ENCODE measurements at regions not wholly inside any gene's neighbourhood (a gene's known extent, or its start where the extent isn't known, plus 50 kb on each side); places are given as distances from the start of the nearest gene placed in this dataset.
"Not testable (repeated sequence)": the region's sequence is repeated elsewhere in the genome, so short reads cannot be mapped to it uniquely, and the experiment has no call there.

- H3K9ac ChIP-seq: no peak overlapping the region
- peaks cover 5% of the 10 kb centered on the region for H3K27me3 Mint-ChIP-seq (ENCODE audit: insufficient read depth, low read depth)
- no peaks in the 10 kb centered on the region for H3K36me3 Mint-ChIP-seq
- no peak overlapping the region for H3K27ac ChIP-seq
- H4K20me1 ChIP-seq (ENCODE audit: low read depth): no peaks in the 10 kb centered on the region
- peaks cover 3% of the 10 kb centered on the region for H3K4me1 ChIP-seq
- H2AFZ ChIP-seq (replicated peaks): no peak overlapping the region
- peaks cover 24% of the 10 kb centered on the region for H3K4me1 Mint-ChIP-seq
- no peaks in the 10 kb centered on the region for H3K9me3 Mint-ChIP-seq
- no peak overlapping the region for H3K4me3 Mint-ChIP-seq
- H3K27me3 ChIP-seq: no peaks in the 10 kb centered on the region
- H3K36me3 ChIP-seq: no peaks in the 10 kb centered on the region
- DNase-seq (ENCODE audit: low spot score): no peak
- peaks cover 2% of the 10 kb centered on the region for H3F3A ChIP-seq (ENCODE audit: low read depth)
- H3K9me3 ChIP-seq (ENCODE audit: low read depth): no peaks in the 10 kb centered on the region
- no peaks in the 10 kb centered on the region for H3K79me2 ChIP-seq (ENCODE audit: low read depth)
- H3K4me3 ChIP-seq: no peak overlapping the region
- no peak overlapping the region for H3K4me2 ChIP-seq
- H3K27ac Mint-ChIP-seq: no peak overlapping the region
- no peak for TF ChIP-seq CTCF (IDR thresholded peaks at IDR 0.05)
- TF ChIP-seq EZH2 (IDR thresholded peaks at IDR 0.05): no peak
- TF ChIP-seq EZH2phosphoT487 (IDR thresholded peaks at IDR 0.05): no peak
These were observed 575.8 kb upstream of the B3GAT1 start for GRCh38 chr11:134987822-134988221.

GRCh38 chr11:134987223-134987768 is 575.3 kb upstream of the B3GAT1 start:
- Histone ChIP-seq H3K9me3 (ENCODE audit: low read depth) (no peaks in the 10 kb centered on the region), H3K4me3 (no peak overlapping the region), H3K9ac (no peak overlapping the region), H3F3A (ENCODE audit: low read depth) (no peaks in the 10 kb centered on the region), H3K27ac (no peak overlapping the region), H4K20me1 (ENCODE audit: low read depth) (no peaks in the 10 kb centered on the region), H3K79me2 (ENCODE audit: low read depth) (no peaks in the 10 kb centered on the region), H2AFZ (replicated peaks) (no peak overlapping the region), H3K27me3 (no peaks in the 10 kb centered on the region), H3K36me3 (no peaks in the 10 kb centered on the region), H3K4me1 (peaks cover under 1% of the 10 kb centered on the region), H3K4me2 (no peak overlapping the region)
- H3K27ac Mint-ChIP-seq: no peak overlapping the region
- H3K4me1 Mint-ChIP-seq: peaks cover 24% of the 10 kb centered on the region
- no peaks in the 10 kb centered on the region for H3K9me3 Mint-ChIP-seq
- peaks cover 4% of the 10 kb centered on the region for H3K27me3 Mint-ChIP-seq (ENCODE audit: insufficient read depth, low read depth)
- H3K4me3 Mint-ChIP-seq: no peak overlapping the region
- no peak for TF ChIP-seq CTCF (IDR thresholded peaks at IDR 0.05)
- no peak for TF ChIP-seq EZH2 (IDR thresholded peaks at IDR 0.05)
- TF ChIP-seq EZH2phosphoT487 (IDR thresholded peaks at IDR 0.05): no peak
- H3K36me3 Mint-ChIP-seq: no peaks in the 10 kb centered on the region
- DNase-seq (ENCODE audit: low spot score): no peak

GRCh38 chr11:134984421-134984820 is 572.4 kb upstream of the B3GAT1 start:
- TF ChIP-seq CTCF (IDR thresholded peaks at IDR 0.05) (no peak), EZH2 (IDR thresholded peaks at IDR 0.05) (no peak), EZH2phosphoT487 (IDR thresholded peaks at IDR 0.05) (no peak)

GRCh38 chr11:134982432-134982831 is 570.4 kb upstream of the B3GAT1 start:
- H3K4me1 ChIP-seq: peaks cover 12% of the 10 kb centered on the region
- not testable (repeated sequence) for H3K27me3 ChIP-seq; H3K36me3 ChIP-seq; H2AFZ ChIP-seq (replicated peaks); H3K36me3 Mint-ChIP-seq; H3K9ac ChIP-seq; H3K27ac ChIP-seq; H3K4me3 ChIP-seq; DNase-seq (ENCODE audit: low spot score); H3K79me2 ChIP-seq (ENCODE audit: low read depth); H3K9me3 ChIP-seq (ENCODE audit: low read depth); H3K4me3 Mint-ChIP-seq; H4K20me1 ChIP-seq (ENCODE audit: low read depth); H3K4me2 ChIP-seq; H3K27me3 Mint-ChIP-seq (ENCODE audit: insufficient read depth, low read depth); H3F3A ChIP-seq (ENCODE audit: low read depth); H3K9me3 Mint-ChIP-seq
- Mint-ChIP-seq H3K27ac (peak overlapping the region; percentile 76), H3K4me1 (peaks cover 41% of the 10 kb centered on the region)

More at GRCh38 chr11:134984421-134984820, 572.4 kb upstream of the B3GAT1 start:
- no peak overlapping the region for H3K4me3 ChIP-seq
- H3K4me2 ChIP-seq: no peak overlapping the region
- H3F3A ChIP-seq (ENCODE audit: low read depth): no peaks in the 10 kb centered on the region
- no peaks in the 10 kb centered on the region for H3K79me2 ChIP-seq (ENCODE audit: low read depth)
- H3K9ac ChIP-seq: no peak overlapping the region
- no peak for DNase-seq (ENCODE audit: low spot score)
- no peak overlapping the region for H3K27ac ChIP-seq
- H3K27me3 ChIP-seq: no peaks in the 10 kb centered on the region
- H2AFZ ChIP-seq (replicated peaks): no peak overlapping the region
- no peaks in the 10 kb centered on the region for H3K36me3 ChIP-seq
- H4K20me1 ChIP-seq (ENCODE audit: low read depth): no peaks in the 10 kb centered on the region
- H3K36me3 Mint-ChIP-seq: no peaks in the 10 kb centered on the region
- H3K9me3 ChIP-seq (ENCODE audit: low read depth): no peaks in the 10 kb centered on the region
- H3K27me3 Mint-ChIP-seq (ENCODE audit: insufficient read depth, low read depth): peaks cover 3% of the 10 kb centered on the region
- no peak overlapping the region for H3K27ac Mint-ChIP-seq
- peaks cover 42% of the 10 kb centered on the region for H3K4me1 Mint-ChIP-seq
- H3K4me3 Mint-ChIP-seq: no peak overlapping the region
- H3K4me1 ChIP-seq: peaks cover 12% of the 10 kb centered on the region
- H3K9me3 Mint-ChIP-seq: no peaks in the 10 kb centered on the region
